HCT116 (cell line): ENCODE measurements at regions not wholly inside any gene's neighbourhood (a gene's known extent, or its start where the extent isn't known, plus 50 kb on each side); places are given as distances from the start of the nearest gene placed in this dataset.
A peak's percentile ranks its signal among the peaks of the same experiment; 100 is the strongest.

Experiments used
- ATAC-seq: fragments of 200-7000 bp; cut with Tn5 transposase; 2 replicates; pipeline ENCODE4 v1.9.1; 2020; ENCODE audit warnings: mild to moderate bottlenecking, moderate library complexity
- BruUV-seq: library from RNA; stranded (reverse); fragments of 400-500 nt; replicated peaks from 2 replicates; lab custom pipeline; 2021; lab: Mats Ljungman, UMichigan
- CTCF ChIA-PET: fragments of 300-600 bp; sonication (Branson Sonifier 250); formaldehyde crosslinking; loops from one replicate; lab custom pipeline; 2021; ENCODE audit warnings: antibody characterized with exemption; lab: Charles Lee
- POLR2A ChIA-PET: fragments of 300-600, 350-600 bp; sonication (Branson Sonifier 250); formaldehyde crosslinking; loops from one replicate; lab custom pipeline; 2021; ENCODE audit warnings: antibody characterized with exemption; lab: Charles Lee
- RAD21 ChIA-PET, 2 experiments: fragments of 300-600 bp; sonication (Branson Sonifier 250); formaldehyde crosslinking; loops; one replicate each; lab custom pipeline; 2023; ENCODE audit warnings: low total read pairs in 2 of 2; ENCODE audit not compliant: uncharacterized antibody in 2 of 2, unreplicated experiment in 2 of 2, low non-redundant PET in 1 of 2; lab: Charles Lee
- DNase-seq: peaks from one replicate; pipeline ENCODE4 v3.0.0-alpha.2; 2010; ENCODE audit warnings: low read depth, low spot score
- H2AFZ ChIP-seq: fragments of 200-600 bp; shearing (Covaris generic), sonication (generic); 2 replicates; pipeline ENCODE4 v1.6.1; 2017; ENCODE audit warnings: low read depth, mixed run types, mixed read lengths, antibody characterized with exemption, low read length; ENCODE audit not compliant: poor library complexity, severe bottlenecking
- H3K27ac ChIP-seq: 2 replicates; pipeline ENCODE4 v1.5.1; 2012; ENCODE audit warnings: low read depth, low read length
- H3K27me3 ChIP-seq: fragments of 200-600 bp; sonication (generic); 2 replicates; pipeline ENCODE4 v1.6.1; 2016; ENCODE audit warnings: mixed run types, low read length, mixed read lengths; ENCODE audit not compliant: insufficient read depth
- H3K36me3 ChIP-seq, 2 experiments: fragments of 200-500 bp in 1 of 2; fragments of 200-600 bp in 1 of 2; sonication (Bioruptor generic) in 1 of 2; sonication (generic) in 1 of 2; 2 replicates each; pipeline versions ENCODE4 v1.5.1 to v1.6.1; 2014 to 2016; ENCODE audit warnings: low read length in 2 of 2, inconsistent platforms in 1 of 2, mixed read lengths in 1 of 2, mixed run types in 1 of 2; ENCODE audit not compliant: insufficient read depth in 2 of 2, control insufficient read depth in 1 of 2
- H3K4me1 ChIP-seq, 2 experiments: fragments of 200-600 bp in 1 of 2; sonication (generic) in 1 of 2; 2 replicates each; pipeline versions ENCODE4 v1.5.1 to v1.6.1; 2012 to 2017; ENCODE audit warnings: low read length in 2 of 2, inconsistent platforms in 1 of 2, mild to moderate bottlenecking in 1 of 2, mixed read lengths in 1 of 2, mixed run types in 1 of 2, moderate library complexity in 1 of 2; ENCODE audit not compliant: insufficient read depth in 2 of 2, control insufficient read depth in 1 of 2
- H3K4me2 ChIP-seq: fragments of 200-600 bp; sonication (generic); 2 replicates; pipeline ENCODE4 v1.6.1; 2017; ENCODE audit warnings: mixed run types, low read length, mixed read lengths
- H3K4me3 ChIP-seq, 2 experiments: fragments of 200-600 bp in 1 of 2; sonication (generic) in 1 of 2; replicated peaks in 1 of 2; 2 replicates each; pipeline ENCODE4 v1.5.1; 2011 to 2016; ENCODE audit warnings: low read length in 2 of 2, control low read depth in 1 of 2, low read depth in 1 of 2, mild to moderate bottlenecking in 1 of 2, mixed read lengths in 1 of 2, mixed run types in 1 of 2
- H3K79me2 ChIP-seq: fragments of 200-600 bp; sonication (generic); 2 replicates; pipeline ENCODE4 v1.6.1; 2017; ENCODE audit warnings: mild to moderate bottlenecking, mixed run types, low read length, moderate library complexity, mixed read lengths; ENCODE audit not compliant: insufficient read depth
- H3K9ac ChIP-seq: fragments of 200-600 bp; sonication (generic); 2 replicates; pipeline ENCODE4 v1.6.1; 2016; ENCODE audit warnings: low read length, mixed read lengths
- H3K9me2 ChIP-seq: fragments of 200-600 bp; sonication (generic), shearing (Covaris generic); 2 replicates; pipeline ENCODE4 v1.6.1; 2017; ENCODE audit warnings: mixed run types, mild to moderate bottlenecking, moderate library complexity; ENCODE audit not compliant: insufficient read depth
- H3K9me3 ChIP-seq, 2 experiments: fragments of 200-500 bp in 1 of 2; fragments of 200-600 bp in 1 of 2; sonication (Bioruptor generic) in 1 of 2; sonication (generic) in 1 of 2; 2 replicates each; pipeline ENCODE4 v1.6.1; 2014 to 2017; ENCODE audit warnings: low read length in 2 of 2, mixed read lengths in 2 of 2, inconsistent platforms in 1 of 2, low read depth in 1 of 2, mild to moderate bottlenecking in 1 of 2, mixed run types in 1 of 2, moderate library complexity in 1 of 2; ENCODE audit not compliant: control insufficient read depth in 1 of 2, insufficient read depth in 1 of 2
- H4K20me1 ChIP-seq: fragments of 200-600 bp; sonication (generic), shearing (Covaris generic); 2 replicates; pipeline ENCODE4 v1.6.1; 2017; ENCODE audit warnings: mixed run types, mild to moderate bottlenecking, moderate library complexity; ENCODE audit not compliant: insufficient read depth
- ATF3 ChIP-seq: IDR thresholded peaks from 2 replicates; pipeline ENCODE4 v1.6.1; 2012
- POLR2AphosphoS5 ChIP-seq: IDR thresholded peaks from 2 replicates; pipeline ENCODE4 v1.6.1; 2011; ENCODE audit warnings: mild to moderate bottlenecking, low read depth, low read length, moderate library complexity
- SIN3A ChIP-seq: IDR thresholded peaks from 2 replicates; pipeline ENCODE4 v1.6.1; 2012; ENCODE audit warnings: low read depth
- ZNF274 ChIP-seq: fragments of 200-500 bp; sonication (Bioruptor generic); IDR thresholded peaks from 2 replicates; pipeline ENCODE4 v1.6.1; 2014; ENCODE audit warnings: mild to moderate bottlenecking, low read depth, low read length, inconsistent platforms
- intact Hi-C: fragments of 100-400 bp; cut with micrococcal nuclease; formaldehyde crosslinking; loops from 2 replicates; pipeline ENCODE4 v1.10.0; 2022
- TF ChIP-seq, protein P1 (sequence below): IDR thresholded peaks from 2 replicates; pipeline ENCODE4 v1.6.1; 2012; ENCODE audit warnings: low read depth

- CTCF ChIA-PET = interaction anchor here (1.2 kb wide), 1 partner anchor 195 kb away, joined by 3 read pairs; no protein-coding TSS in a partner anchor
- POLR2A ChIA-PET = interaction anchor here (2.2 to 5.6 kb wide), 2 partner anchors 10 to 18 kb away, joined by 7 to 38 read pairs; no protein-coding TSS in a partner anchor
- peaks cover 46 to 59% of the 10 kb centered on the region in 2 experiments for H3K4me1 ChIP-seq
Measured at GRCh38 chr2:64841461-64841860, 147.7 kb upstream of the SLC1A4 start.

More at GRCh38 chr2:64841461-64841860, 147.7 kb upstream of the SLC1A4 start:
- ATAC-seq (no peak), DNase-seq (no peak)
- H3K79me2 ChIP-seq = no peaks in the 10 kb centered on the region
- RAD21 ChIA-PET = interaction anchor here in 1 of 2 experiments (0.5 kb wide), 1 partner anchor 258 kb away, joined by 3 read pairs; no protein-coding TSS in a partner anchor
- no peak overlapping the region for H3K4me3 ChIP-seq
- no TSS peak for BruUV-seq
- no peaks in the 10 kb centered on the region for H4K20me1 ChIP-seq
- peak overlapping the region; percentile 93 for H2AFZ ChIP-seq
- no peaks in the 10 kb centered on the region for H3K9me3 ChIP-seq
- peak overlapping the region; percentile 11; the same call in 1 of the 2 replicates for H3K4me2 ChIP-seq
- no peak overlapping the region for H3K27ac ChIP-seq
- intact Hi-C loops = no loop called here
- no peak overlapping the region for H3K9ac ChIP-seq
- no peak for TF ChIP-seq ATF3
- TF ChIP-seq, protein P1, sequence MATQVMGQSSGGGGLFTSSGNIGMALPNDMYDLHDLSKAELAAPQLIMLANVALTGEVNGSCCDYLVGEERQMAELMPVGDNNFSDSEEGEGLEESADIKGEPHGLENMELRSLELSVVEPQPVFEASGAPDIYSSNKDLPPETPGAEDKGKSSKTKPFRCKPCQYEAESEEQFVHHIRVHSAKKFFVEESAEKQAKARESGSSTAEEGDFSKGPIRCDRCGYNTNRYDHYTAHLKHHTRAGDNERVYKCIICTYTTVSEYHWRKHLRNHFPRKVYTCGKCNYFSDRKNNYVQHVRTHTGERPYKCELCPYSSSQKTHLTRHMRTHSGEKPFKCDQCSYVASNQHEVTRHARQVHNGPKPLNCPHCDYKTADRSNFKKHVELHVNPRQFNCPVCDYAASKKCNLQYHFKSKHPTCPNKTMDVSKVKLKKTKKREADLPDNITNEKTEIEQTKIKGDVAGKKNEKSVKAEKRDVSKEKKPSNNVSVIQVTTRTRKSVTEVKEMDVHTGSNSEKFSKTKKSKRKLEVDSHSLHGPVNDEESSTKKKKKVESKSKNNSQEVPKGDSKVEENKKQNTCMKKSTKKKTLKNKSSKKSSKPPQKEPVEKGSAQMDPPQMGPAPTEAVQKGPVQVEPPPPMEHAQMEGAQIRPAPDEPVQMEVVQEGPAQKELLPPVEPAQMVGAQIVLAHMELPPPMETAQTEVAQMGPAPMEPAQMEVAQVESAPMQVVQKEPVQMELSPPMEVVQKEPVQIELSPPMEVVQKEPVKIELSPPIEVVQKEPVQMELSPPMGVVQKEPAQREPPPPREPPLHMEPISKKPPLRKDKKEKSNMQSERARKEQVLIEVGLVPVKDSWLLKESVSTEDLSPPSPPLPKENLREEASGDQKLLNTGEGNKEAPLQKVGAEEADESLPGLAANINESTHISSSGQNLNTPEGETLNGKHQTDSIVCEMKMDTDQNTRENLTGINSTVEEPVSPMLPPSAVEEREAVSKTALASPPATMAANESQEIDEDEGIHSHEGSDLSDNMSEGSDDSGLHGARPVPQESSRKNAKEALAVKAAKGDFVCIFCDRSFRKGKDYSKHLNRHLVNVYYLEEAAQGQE = no peak
- no peak for TF ChIP-seq SIN3A
- TF ChIP-seq POLR2AphosphoS5 = no peak
- no peak for TF ChIP-seq ZNF274
- no peaks in the 10 kb centered on the region for H3K27me3 ChIP-seq
- no peaks in the 10 kb centered on the region for H3K36me3 ChIP-seq
- H3K9me2 ChIP-seq = no peaks in the 10 kb centered on the region
